ENCODE measurements at regions not wholly inside any gene's neighbourhood (a gene's known extent, or its start where the extent isn't known, plus 50 kb on each side); places are given as distances from the start of the nearest gene placed in this dataset.

GRCh38 chr5:7246287-7246686, 149.7 kb upstream of the ADCY2 start:
- Histone ChIP-seq H3K36me3 (replicated peaks; ENCODE audit: insufficient read depth, low read depth) (no peaks in the 10 kb centered on the region), H3K9me3 (ENCODE audit: low read depth) (no peaks in the 10 kb centered on the region), H3K27ac (no peak overlapping the region), H3K27me3 (no peaks in the 10 kb centered on the region), H3K4me2 (no peak overlapping the region), H3K9me2 (replicated peaks; ENCODE audit: insufficient read depth) (no peaks in the 10 kb centered on the region), H2AFZ (no peak overlapping the region), H3K4me1 (ENCODE audit: insufficient read depth) (no peaks in the 10 kb centered on the region), H3K79me2 (no peaks in the 10 kb centered on the region), H4K20me1 (ENCODE audit: insufficient read depth, poor library complexity, severe bottlenecking) (no peaks in the 10 kb centered on the region), H3K4me3 (no peak overlapping the region)
- TF ChIP-seq EZH2phosphoT487 (IDR thresholded peaks at IDR 0.05; ENCODE audit: low read depth, severe bottlenecking, unreplicated experiment), result no peak
- TF ChIP-seq EZH2 (IDR thresholded peaks at IDR 0.05; ENCODE audit: borderline replicate concordance), result no peak
- no peak for TF ChIP-seq CTCF (IDR thresholded peaks at IDR 0.05; ENCODE audit: poor library complexity)
- no peak for DNase-seq (ENCODE audit: low spot score)
- WGBS (ENCODE audit: low lambda C conversion rate, missing lambda C conversion rate), result 90% methylated on average over 1 of the region's 1 CpG

- no peak for DNase-seq (ENCODE audit: low spot score)
- Histone ChIP-seq H4K20me1 (ENCODE audit: insufficient read depth, poor library complexity, severe bottlenecking) (no peaks in the 10 kb centered on the region), H3K9me3 (ENCODE audit: low read depth) (no peaks in the 10 kb centered on the region), H3K4me3 (no peak overlapping the region), H2AFZ (no peak overlapping the region), H3K36me3 (replicated peaks; ENCODE audit: insufficient read depth, low read depth) (no peaks in the 10 kb centered on the region), H3K4me1 (ENCODE audit: insufficient read depth) (no peaks in the 10 kb centered on the region), H3K9me2 (replicated peaks; ENCODE audit: insufficient read depth) (no peaks in the 10 kb centered on the region), H3K27me3 (no peaks in the 10 kb centered on the region), H3K4me2 (no peak overlapping the region), H3K79me2 (no peaks in the 10 kb centered on the region), H3K27ac (no peak overlapping the region)
- TF ChIP-seq EZH2phosphoT487 (IDR thresholded peaks at IDR 0.05; ENCODE audit: low read depth, severe bottlenecking, unreplicated experiment), result no peak
- 79% methylated on average over 2 of the region's 2 CpGs for WGBS (ENCODE audit: low lambda C conversion rate, missing lambda C conversion rate)
These were observed 145.9 kb upstream of the ADCY2 start for GRCh38 chr5:7250004-7250403.

- H2AFZ ChIP-seq, result no peak overlapping the region
- H3K27me3 ChIP-seq, result no peaks in the 10 kb centered on the region
- WGBS (ENCODE audit: low lambda C conversion rate, missing lambda C conversion rate), result 79% methylated on average over 3 of the region's 3 CpGs
- no peaks in the 10 kb centered on the region for H3K9me2 ChIP-seq (replicated peaks; ENCODE audit: insufficient read depth)
- no peaks in the 10 kb centered on the region for H3K79me2 ChIP-seq
- H3K4me3 ChIP-seq, result no peak overlapping the region
- H3K4me2 ChIP-seq, result no peak overlapping the region
- H3K9me3 ChIP-seq (ENCODE audit: low read depth), result no peaks in the 10 kb centered on the region
- no peaks in the 10 kb centered on the region for H3K4me1 ChIP-seq (ENCODE audit: insufficient read depth)
- no peak for DNase-seq (ENCODE audit: low spot score)
- H4K20me1 ChIP-seq (ENCODE audit: insufficient read depth, poor library complexity, severe bottlenecking), result no peaks in the 10 kb centered on the region
- no peak overlapping the region for H3K27ac ChIP-seq
- TF ChIP-seq EZH2 (IDR thresholded peaks at IDR 0.05; ENCODE audit: borderline replicate concordance) (no peak), CTCF (IDR thresholded peaks at IDR 0.05; ENCODE audit: poor library complexity) (no peak), EZH2phosphoT487 (IDR thresholded peaks at IDR 0.05; ENCODE audit: low read depth, severe bottlenecking, unreplicated experiment) (no peak)
- no peaks in the 10 kb centered on the region for H3K36me3 ChIP-seq (replicated peaks; ENCODE audit: insufficient read depth, low read depth)
These were observed 145.3 kb upstream of the ADCY2 start for GRCh38 chr5:7250611-7251010.

GRCh38 chr5:7251132-7251531, 144.8 kb upstream of the ADCY2 start:
- 65% methylated on average over 4 of the region's 4 CpGs for WGBS (ENCODE audit: low lambda C conversion rate, missing lambda C conversion rate)
- no peak overlapping the region for H3K4me3 ChIP-seq

More at GRCh38 chr5:7251132-7251531, 144.8 kb upstream of the ADCY2 start:
- Histone ChIP-seq H3K36me3 (replicated peaks; ENCODE audit: insufficient read depth, low read depth) (no peaks in the 10 kb centered on the region), H3K9me2 (replicated peaks; ENCODE audit: insufficient read depth) (no peaks in the 10 kb centered on the region), H4K20me1 (ENCODE audit: insufficient read depth, poor library complexity, severe bottlenecking) (no peaks in the 10 kb centered on the region), H3K27ac (no peak overlapping the region), H3K4me1 (ENCODE audit: insufficient read depth) (no peaks in the 10 kb centered on the region), H3K27me3 (no peaks in the 10 kb centered on the region), H3K79me2 (no peaks in the 10 kb centered on the region), H3K9me3 (ENCODE audit: low read depth) (no peaks in the 10 kb centered on the region), H2AFZ (peak overlapping the region; percentile 6), H3K4me2 (no peak overlapping the region)
- DNase-seq (ENCODE audit: low spot score), result no peak
- TF ChIP-seq CTCF (IDR thresholded peaks at IDR 0.05; ENCODE audit: poor library complexity) (no peak), EZH2 (IDR thresholded peaks at IDR 0.05; ENCODE audit: borderline replicate concordance) (no peak), EZH2phosphoT487 (IDR thresholded peaks at IDR 0.05; ENCODE audit: low read depth, severe bottlenecking, unreplicated experiment) (no peak)
